Sigmoid colon (tissue), 4 donors: ENCODE measurements at regions not wholly inside any gene's neighbourhood (a gene's known extent, or its start where the extent isn't known, plus 50 kb on each side); places are given as distances from the start of the nearest gene placed in this dataset.

Experiments used
- CTCF ChIP-seq, 4 experiments: fragments of 450-650 bp in 3 of 4; fragments of 200-600 bp in 1 of 4; IDR thresholded peaks; one replicate each; pipeline ENCODE4 v1.5.1; 2016 to 2019; ENCODE audit warnings: antibody characterized with exemption in 4 of 4, mild to moderate bottlenecking in 3 of 4, moderate library complexity in 2 of 4
- POLR2A ChIP-seq, 2 donors: fragments of 450-650 bp; IDR thresholded peaks; one replicate each; pipeline ENCODE4 v1.6.1; 2016; ENCODE audit warnings: antibody characterized with exemption in 2 of 2, mild to moderate bottlenecking in 2 of 2, moderate library complexity in 2 of 2
- POLR2AphosphoS5 ChIP-seq, 4 donors: sonication (generic); formaldehyde crosslinking; IDR thresholded peaks; one replicate each; pipeline ENCODE4 v1.6.1; 2017; ENCODE audit warnings: antibody characterized with exemption in 4 of 4

GRCh38 chr2:118363604-118364003 lies 275.3 kb downstream of the INSIG2 start:
- TF ChIP-seq CTCF (IDR thresholded peaks at IDR 0.05) (no peak), POLR2A (IDR thresholded peaks at IDR 0.05) (no peak), POLR2AphosphoS5 (IDR thresholded peaks at IDR 0.05) (no peak)
